GM12873 (cell line): ENCODE measurements at regions not wholly inside any gene's neighbourhood (a gene's known extent, or its start where the extent isn't known, plus 50 kb on each side); places are given as distances from the start of the nearest gene placed in this dataset.

Experiments used
- CTCF ChIP-seq: IDR thresholded peaks from 2 replicates; pipeline ENCODE4 v1.5.1; 2012; ENCODE audit warnings: low read depth, mild to moderate bottlenecking, moderate library complexity, low read length, control low read depth; ENCODE audit not compliant: insufficient read depth; ENCODE audit errors: missing control alignments

- no peak for TF ChIP-seq CTCF
Measured at GRCh38 chr4:124887739-124888138, 175.2 kb upstream of the ANKRD50 start.

GRCh38 chr4:124884316-124884715 is 171.8 kb upstream of the ANKRD50 start:
- no peak for TF ChIP-seq CTCF

DNA sequence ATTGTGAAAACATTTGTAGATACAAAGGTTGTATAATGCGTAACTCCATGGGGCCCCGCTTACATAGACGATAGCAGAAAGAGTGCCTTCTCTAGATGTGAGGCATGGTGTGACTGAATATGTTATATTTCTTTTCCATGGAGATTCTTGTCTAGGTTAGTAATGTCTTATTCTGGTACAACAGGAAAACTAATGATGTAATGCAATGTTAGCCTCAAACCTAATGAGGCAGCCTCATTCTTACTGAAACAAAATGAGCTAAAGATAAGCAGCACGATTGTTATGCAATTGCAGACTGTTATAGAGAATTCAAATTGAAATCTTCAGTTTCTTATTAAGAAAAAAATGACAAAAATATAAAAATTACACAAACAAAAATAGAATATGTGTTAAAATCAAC is 171.1 kb upstream of the ANKRD50 start:
- TF ChIP-seq CTCF = no peak

- TF ChIP-seq CTCF = no peak
Measured at GRCh38 chr4:124879195-124879594, 166.7 kb upstream of the ANKRD50 start.

DNA sequence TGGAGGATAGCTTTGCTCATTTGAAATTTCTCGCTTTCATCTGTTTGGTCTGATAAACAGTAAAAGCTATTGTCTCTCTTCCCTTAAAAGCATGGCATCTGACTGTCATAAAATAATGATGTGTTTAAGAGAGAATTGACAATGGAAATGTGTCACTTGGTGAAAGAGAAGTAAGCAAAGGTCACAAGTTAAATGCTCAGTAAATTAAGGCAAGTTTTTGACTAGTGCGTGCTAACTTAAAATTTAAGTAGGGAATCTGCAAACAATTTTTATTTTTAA is 161.6 kb upstream of the ANKRD50 start:
- no peak for TF ChIP-seq CTCF

- TF ChIP-seq CTCF = no peak
Measured at GRCh38 chr4:124873361-124874171, 161.0 kb upstream of the ANKRD50 start.

DNA sequence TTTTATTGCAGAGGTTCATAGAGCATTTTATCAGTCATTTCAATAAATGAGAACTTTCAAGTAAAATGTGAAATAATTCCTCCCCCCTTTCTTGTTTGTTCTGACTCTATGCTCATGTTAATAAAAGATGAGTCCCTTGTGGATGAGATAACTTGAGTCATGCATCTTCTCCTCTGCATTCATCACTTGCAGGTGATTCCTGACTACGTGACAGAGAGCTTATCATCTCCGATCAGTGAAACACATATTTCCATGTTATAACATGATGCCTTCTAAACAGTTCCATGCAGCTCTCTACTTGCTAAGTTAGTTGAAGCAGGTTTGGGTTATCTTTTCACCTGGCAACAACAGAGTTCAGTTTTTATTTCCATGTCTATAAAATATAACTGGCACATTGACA is 160.1 kb upstream of the ANKRD50 start:
- no peak for TF ChIP-seq CTCF
